Fibroblast of lung (primary cell): ENCODE measurements at regions not wholly inside any gene's neighbourhood (a gene's known extent, or its start where the extent isn't known, plus 50 kb on each side); places are given as distances from the start of the nearest gene placed in this dataset.

Experiments
- CTCF ChIP-seq, 2 donors: IDR thresholded peaks in 1 of 2; conservative IDR thresholded peaks in 1 of 2; 1 replicate in 1 of 2; 2 replicates in 1 of 2; pipeline ENCODE4 v1.5.1; 2011 to 2012; ENCODE audit warnings: low read length in 2 of 2, control low read depth in 1 of 2, inconsistent platforms in 1 of 2, low read depth in 1 of 2, mild to moderate bottlenecking in 1 of 2
- EZH2 ChIP-seq: IDR thresholded peaks from 2 replicates; pipeline ENCODE4 v1.5.1; 2012; ENCODE audit warnings: low read length, control low read depth, mild to moderate bottlenecking; ENCODE audit errors: missing control alignments

GRCh38 chr6:144607998-144608735 is 323.0 kb downstream of the UTRN start:
- TF ChIP-seq CTCF (conservative IDR thresholded peaks at IDR 0.05 in 1 of 2, IDR thresholded peaks at IDR 0.05 in 1 of 2; ENCODE audit: low read depth in 1 of 2, low read length in 2 of 2), result no peak
- no peak for TF ChIP-seq EZH2
